ENCODE measurements at regions not wholly inside any gene's neighbourhood (a gene's known extent, or its start where the extent isn't known, plus 50 kb on each side); places are given as distances from the start of the nearest gene placed in this dataset.
A peak's percentile ranks its signal among the peaks of the same experiment; 100 is the strongest.

- ChIA-PET CTCF (no interaction called here), POLR2A (no interaction called here)
- H3K27ac ChIP-seq (ENCODE audit: low read depth in 2 of 2, low read length in 1 of 2): no peak overlapping the region
- H3K36me3 ChIP-seq (replicated peaks in 1 of 2; ENCODE audit: control insufficient read depth in 1 of 2, insufficient read depth in 2 of 2, low read length in 1 of 2): no peaks in the 10 kb centered on the region
- no peak overlapping the region for H3K4me3 ChIP-seq (ENCODE audit: low read depth in 2 of 2, low read length in 1 of 2)
- no peaks in the 10 kb centered on the region for H3K9me2 ChIP-seq
- no peaks in the 10 kb centered on the region for H4K20me1 ChIP-seq (ENCODE audit: insufficient read depth)
- 0 out of 2 replicates have a peak overlapping the region, but pooled peaks have one; percentile 2 for H2AFZ ChIP-seq (ENCODE audit: low read depth)
- TF ChIP-seq ZBTB33 (IDR thresholded peaks at IDR 0.05; ENCODE audit: borderline replicate concordance, low read depth) (no peak), TCF12 (IDR thresholded peaks at IDR 0.05) (no peak), FOSL2 (IDR thresholded peaks at IDR 0.05; ENCODE audit: borderline replicate concordance, low read depth) (no peak), FOXM1 (IDR thresholded peaks at IDR 0.05; ENCODE audit: low read depth) (no peak), RXRA (IDR thresholded peaks at IDR 0.05; ENCODE audit: borderline replicate concordance, low read depth) (no peak), RCOR1 (IDR thresholded peaks at IDR 0.05; ENCODE audit: low read length) (no peak)
- 80% methylated on average over 2 of the region's 2 CpGs for WGBS (ENCODE audit: low lambda C conversion rate)
- no peaks in the 10 kb centered on the region for H3K79me2 ChIP-seq (ENCODE audit: insufficient read depth)
- no peak overlapping the region for H3K4me2 ChIP-seq
- no peak for DNase-seq
- H3F3A ChIP-seq (replicated peaks; ENCODE audit: insufficient read depth): no peaks in the 10 kb centered on the region
- H3K9ac ChIP-seq: no peak overlapping the region
- H3K4me1 ChIP-seq (ENCODE audit: control insufficient read depth in 1 of 2, insufficient read depth in 2 of 2, low read depth in 1 of 2, low read length in 1 of 2): no peaks in the 10 kb centered on the region
- no peaks in the 10 kb centered on the region for H3K27me3 ChIP-seq (ENCODE audit: insufficient read depth)
- H3K9me3 ChIP-seq: no peaks in the 10 kb centered on the region
Observed at GRCh38 chr4:124450851-124451250, 261.7 kb downstream of the ANKRD50 start.

- DNase-seq: no peak
- POLR2A ChIA-PET: no interaction called here
Observed at GRCh38 chr4:124454772-124455270, 257.7 kb downstream of the ANKRD50 start.

More at GRCh38 chr4:124454772-124455270, 257.7 kb downstream of the ANKRD50 start:
- no peak overlapping the region for H3K4me2 ChIP-seq
- no peak overlapping the region for H3K4me3 ChIP-seq (ENCODE audit: low read depth in 2 of 2, low read length in 1 of 2)
- CTCF ChIA-PET: no interaction called here
- H2AFZ ChIP-seq (ENCODE audit: low read depth): no peak overlapping the region; the same call in 1 of the 2 replicates
- H3K9me3 ChIP-seq: no peaks in the 10 kb centered on the region
- no peaks in the 10 kb centered on the region for H3K27me3 ChIP-seq (ENCODE audit: insufficient read depth)
- no peak overlapping the region for H3K9ac ChIP-seq
- no peaks in the 10 kb centered on the region for H3K79me2 ChIP-seq (ENCODE audit: insufficient read depth)
- no peaks in the 10 kb centered on the region for H3K36me3 ChIP-seq (replicated peaks in 1 of 2; ENCODE audit: control insufficient read depth in 1 of 2, insufficient read depth in 2 of 2, low read length in 1 of 2)
- WGBS (ENCODE audit: low lambda C conversion rate): 89% methylated on average over 2 of the region's 2 CpGs
- no peaks in the 10 kb centered on the region for H3K9me2 ChIP-seq
- no peaks in the 10 kb centered on the region for H3F3A ChIP-seq (replicated peaks; ENCODE audit: insufficient read depth)
- TF ChIP-seq GATA2 (CRISPR knock-in tag; IDR thresholded peaks at IDR 0.05): no peak
- no peak for TF ChIP-seq SMC3 (IDR thresholded peaks at IDR 0.05; ENCODE audit: low read depth, low read length)
- no peak for TF ChIP-seq RFX5 (IDR thresholded peaks at IDR 0.05; ENCODE audit: low read length)
- no peak for TF ChIP-seq NRF1 (IDR thresholded peaks at IDR 0.05; ENCODE audit: low read depth, low read length)
- no peak for TF ChIP-seq REST (IDR thresholded peaks at IDR 0.05; ENCODE audit: low read depth, low read length)
- no peak for TF ChIP-seq JUND (IDR thresholded peaks at IDR 0.05)
- TF ChIP-seq TEAD4 (IDR thresholded peaks at IDR 0.05; ENCODE audit: borderline replicate concordance, insufficient read depth): no peak
- TF ChIP-seq TAF1 (IDR thresholded peaks at IDR 0.05; ENCODE audit: borderline replicate concordance, low read depth, low read length): no peak
- TF ChIP-seq, protein P1, sequence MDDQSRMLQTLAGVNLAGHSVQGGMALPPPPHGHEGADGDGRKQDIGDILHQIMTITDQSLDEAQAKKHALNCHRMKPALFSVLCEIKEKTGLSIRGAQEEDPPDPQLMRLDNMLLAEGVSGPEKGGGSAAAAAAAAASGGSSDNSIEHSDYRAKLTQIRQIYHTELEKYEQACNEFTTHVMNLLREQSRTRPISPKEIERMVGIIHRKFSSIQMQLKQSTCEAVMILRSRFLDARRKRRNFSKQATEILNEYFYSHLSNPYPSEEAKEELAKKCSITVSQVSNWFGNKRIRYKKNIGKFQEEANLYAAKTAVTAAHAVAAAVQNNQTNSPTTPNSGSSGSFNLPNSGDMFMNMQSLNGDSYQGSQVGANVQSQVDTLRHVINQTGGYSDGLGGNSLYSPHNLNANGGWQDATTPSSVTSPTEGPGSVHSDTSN (IDR thresholded peaks at IDR 0.05): no peak
- TF ChIP-seq EZH2phosphoT487 (IDR thresholded peaks at IDR 0.05; ENCODE audit: borderline replicate concordance, low read depth): no peak
- no peak for TF ChIP-seq RAD21 (IDR thresholded peaks at IDR 0.05; ENCODE audit: low read length)
- no peak for TF ChIP-seq GABPA (IDR thresholded peaks at IDR 0.05; ENCODE audit: low read depth)
- no peak for TF ChIP-seq TCF12 (IDR thresholded peaks at IDR 0.05)
- TF ChIP-seq POLR2AphosphoS5 (IDR thresholded peaks at IDR 0.05; ENCODE audit: low read depth, low read length): no peak
- TF ChIP-seq ELF1 (IDR thresholded peaks at IDR 0.05): no peak
- TF ChIP-seq RCOR1 (IDR thresholded peaks at IDR 0.05; ENCODE audit: low read length): no peak
- TF ChIP-seq FOXJ3 (CRISPR knock-in tag; IDR thresholded peaks at IDR 0.05): no peak
- H3K27ac ChIP-seq (ENCODE audit: low read depth in 2 of 2, low read length in 1 of 2): no peak overlapping the region
- no peaks in the 10 kb centered on the region for H3K4me1 ChIP-seq (ENCODE audit: control insufficient read depth in 1 of 2, insufficient read depth in 2 of 2, low read depth in 1 of 2, low read length in 1 of 2)
- no peaks in the 10 kb centered on the region for H4K20me1 ChIP-seq (ENCODE audit: insufficient read depth)

All from SK-N-SH (cell line).